ENCODE measurements at regions not wholly inside any gene's neighbourhood (a gene's known extent, or its start where the extent isn't known, plus 50 kb on each side); places are given as distances from the start of the nearest gene placed in this dataset.

DNA sequence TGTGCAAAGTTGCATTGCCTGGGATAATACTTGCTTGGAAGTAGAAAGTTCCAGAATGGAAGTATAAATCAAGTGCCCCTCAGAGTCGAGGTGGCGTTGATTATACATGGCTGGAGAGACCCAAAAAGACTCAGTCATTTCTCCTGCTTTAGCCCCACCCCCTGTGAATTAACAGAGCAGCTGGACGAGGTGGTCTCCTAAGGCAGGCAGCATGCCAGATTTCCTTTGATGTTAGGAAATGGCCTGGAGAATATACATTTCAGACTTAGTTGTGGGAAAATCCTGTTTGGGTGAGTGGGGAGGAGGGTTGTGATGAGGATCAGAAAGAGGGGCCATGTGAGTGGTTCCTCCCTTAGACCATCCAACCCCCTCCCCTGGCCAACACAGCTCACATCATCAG lies 406.1 kb upstream of the TMPO start:
- Histone ChIP-seq H3K18ac (ENCODE audit: insufficient read length, low read depth, low read length) (no peak overlapping the region), H2BK120ac (ENCODE audit: low read depth, low read length, poor library complexity, severe bottlenecking) (no peak overlapping the region), H3K56ac (ENCODE audit: insufficient read length, low read depth, low read length) (no peak overlapping the region), H2AFZ (ENCODE audit: low read length) (no peak overlapping the region), H3K23me2 (ENCODE audit: insufficient read length, low read depth, low read length, poor library complexity, severe bottlenecking) (no peaks in the 10 kb centered on the region), H3T11ph (ENCODE audit: low read length) (no peak overlapping the region), H3K9ac (ENCODE audit: extremely low read depth, insufficient read length, low read length) (no peak overlapping the region), H3K79me1 (ENCODE audit: insufficient read depth, low read depth, low read length, poor library complexity, severe bottlenecking) (no peaks in the 10 kb centered on the region), H2BK12ac (ENCODE audit: insufficient read length, low read depth, low read length) (no peak overlapping the region), H2BK20ac (ENCODE audit: low read depth, low read length, poor library complexity, severe bottlenecking) (no peak overlapping the region), H3K79me2 (ENCODE audit: insufficient read depth, low read length) (no peaks in the 10 kb centered on the region; the same call in 1 of the 2 replicates), H4K8ac (replicated peaks; ENCODE audit: insufficient read length, low read depth, low read length) (no peak overlapping the region), H2BK15ac (ENCODE audit: low read depth, low read length) (no peak overlapping the region), H4K5ac (ENCODE audit: insufficient read length, low read depth, low read length) (no peak overlapping the region), H2BK5ac (ENCODE audit: insufficient read length, low read length) (no peak overlapping the region), H3K27me3 (ENCODE audit: insufficient read depth, low read length) (no peaks in the 10 kb centered on the region), H3K14ac (ENCODE audit: insufficient read depth, low read length) (no peak overlapping the region), H3K23ac (ENCODE audit: insufficient read length, low read depth, low read length) (no peak overlapping the region), H2AK5ac (ENCODE audit: insufficient read length, low read length) (no peak overlapping the region), H3K4me1 (ENCODE audit: insufficient read depth, low read length) (no peaks in the 10 kb centered on the region), H3K4me2 (ENCODE audit: insufficient read depth, insufficient read length, low read length) (no peak overlapping the region), H4K20me1 (ENCODE audit: control insufficient read depth, insufficient read depth, insufficient read length) (no peaks in the 10 kb centered on the region), H3K9me3 (ENCODE audit: control insufficient read depth, low read depth, low read length) (no peaks in the 10 kb centered on the region), H3K4ac (ENCODE audit: low read depth, low read length) (no peak overlapping the region), H3K27ac (ENCODE audit: insufficient read length, low read depth, low read length) (no peak overlapping the region), H4K91ac (ENCODE audit: insufficient read length, low read depth, low read length) (no peak overlapping the region)
- Mint-ChIP-seq H3K36me3 (ENCODE audit: insufficient read depth in 1 of 3, low read depth in 3 of 3) (no peaks in the 10 kb centered on the region), H3K27me3 (ENCODE audit: low read depth) (no peaks in the 10 kb centered on the region), H3K4me3 (no peak overlapping the region), H3K27ac (no peak overlapping the region), H3K4me1 (peaks cover 17 to 23% of the 10 kb centered on the region in 2 experiments), H3K9me3 (no peaks in the 10 kb centered on the region)
- no peak for TF ChIP-seq CTCF (conservative IDR thresholded peaks at IDR 0.05)
- no peak for DNase-seq
- WGBS (ENCODE audit: extremely low coverage, insufficient read length, low lambda C conversion rate): no CpG with 5 or more reads among the region's 3 CpGs

All from H9 (cell line).